Fibroblast of skin of left biceps (primary cell): ENCODE measurements at regions not wholly inside any gene's neighbourhood (a gene's known extent, or its start where the extent isn't known, plus 50 kb on each side); places are given as distances from the start of the nearest gene placed in this dataset.

Experiments used
- DNase-seq, 2 experiments: peaks; one replicate each; pipeline ENCODE4 v3.0.0-alpha.2; 2013; ENCODE audit warnings: low read depth in 2 of 2

- no peak for DNase-seq
These were observed 141.6 kb downstream of the KCNJ12 start for GRCh38 chr17:21517538-21518293.

- DNase-seq, result no peak
These were observed 146.7 kb downstream of the KCNJ12 start for GRCh38 chr17:21522755-21523336.

- DNase-seq, result no peak
These were observed 147.5 kb downstream of the KCNJ12 start for GRCh38 chr17:21523497-21524210.

DNA sequence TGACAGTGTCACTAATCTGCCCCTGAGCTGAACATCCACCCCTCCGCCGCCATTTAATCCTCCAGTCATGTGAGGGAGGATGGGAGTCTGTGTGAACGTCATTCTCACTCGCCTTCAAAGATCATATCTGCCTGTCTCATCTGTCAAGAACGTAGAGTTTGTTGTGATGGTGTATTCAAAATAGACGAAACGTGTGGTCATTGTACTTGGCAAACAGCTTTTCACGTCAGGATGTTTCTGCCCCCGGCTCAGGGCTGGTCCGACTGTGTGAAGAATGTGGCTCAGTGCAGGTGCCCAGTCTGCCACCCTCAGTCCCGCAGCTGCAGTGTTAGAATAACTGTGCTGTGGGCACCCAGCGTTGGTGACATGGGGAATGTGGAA, 148.0 kb downstream of the KCNJ12 start:
- DNase-seq, result no peak

DNA sequence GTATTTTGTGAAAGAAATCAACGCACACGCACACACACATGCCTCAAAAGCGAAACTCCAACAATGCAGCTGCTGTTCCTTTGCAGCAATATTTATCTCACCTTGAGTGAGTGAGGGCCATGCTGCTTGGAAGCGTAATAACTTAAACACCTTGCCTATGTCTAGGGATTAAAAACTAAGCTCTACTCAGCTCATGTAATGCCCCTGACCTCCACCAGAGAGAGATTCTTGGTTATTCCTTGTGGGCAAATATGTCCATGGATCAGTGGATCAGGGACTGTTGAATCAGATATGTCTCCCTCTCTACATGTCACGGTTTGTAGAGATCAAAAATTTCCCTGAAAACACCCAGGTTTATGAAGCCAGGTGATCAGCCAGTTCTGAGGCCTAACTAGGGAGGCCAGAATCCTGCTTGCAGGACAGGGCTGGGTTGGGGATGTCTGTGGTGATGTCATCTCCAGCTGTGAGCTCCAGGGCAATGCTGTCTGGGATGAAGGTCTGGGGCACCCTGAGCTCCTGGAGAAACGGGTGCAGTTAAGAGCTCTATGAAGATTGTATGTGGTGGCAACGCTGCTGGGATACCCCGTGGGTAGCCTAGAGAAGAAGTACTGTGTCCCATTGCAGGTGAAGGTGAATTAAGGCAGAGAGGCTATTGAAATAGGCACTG, 149.4 kb downstream of the KCNJ12 start:
- no peak for DNase-seq

DNA sequence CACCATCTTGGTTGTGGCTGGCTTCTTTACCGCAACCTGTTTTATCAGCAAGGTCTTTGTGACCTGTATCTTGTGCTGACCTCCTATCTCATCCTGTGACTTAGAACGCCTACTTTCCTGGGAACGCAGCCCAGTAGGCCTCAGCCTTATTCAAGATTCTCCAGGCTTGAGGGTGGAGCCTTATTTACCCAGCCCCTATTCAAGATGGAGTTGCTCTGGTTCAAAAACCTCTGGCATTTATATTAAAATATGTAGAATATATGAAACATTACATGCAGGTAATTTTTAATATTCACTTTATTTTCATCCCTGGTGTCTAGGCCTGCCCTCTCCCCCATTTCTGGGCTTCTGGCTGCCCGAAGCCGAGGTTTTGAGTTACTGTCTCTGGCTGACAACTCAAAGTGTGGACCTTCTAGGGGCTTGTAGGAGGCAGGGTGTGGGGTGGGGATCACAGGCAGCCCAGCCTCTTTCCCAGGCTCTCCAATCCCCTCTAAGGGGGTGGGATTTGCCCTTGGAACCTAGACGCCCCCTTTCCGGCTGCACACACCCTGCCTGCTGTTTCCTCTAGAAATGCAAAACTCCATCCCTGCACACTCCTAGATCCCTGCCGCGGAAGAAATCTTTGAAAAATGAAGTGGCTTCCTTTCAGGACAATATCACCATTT, 152.0 kb downstream of the KCNJ12 start:
- no peak for DNase-seq

- DNase-seq, result no peak
These were observed 154.2 kb downstream of the KCNJ12 start for GRCh38 chr17:21530311-21530710.

DNA sequence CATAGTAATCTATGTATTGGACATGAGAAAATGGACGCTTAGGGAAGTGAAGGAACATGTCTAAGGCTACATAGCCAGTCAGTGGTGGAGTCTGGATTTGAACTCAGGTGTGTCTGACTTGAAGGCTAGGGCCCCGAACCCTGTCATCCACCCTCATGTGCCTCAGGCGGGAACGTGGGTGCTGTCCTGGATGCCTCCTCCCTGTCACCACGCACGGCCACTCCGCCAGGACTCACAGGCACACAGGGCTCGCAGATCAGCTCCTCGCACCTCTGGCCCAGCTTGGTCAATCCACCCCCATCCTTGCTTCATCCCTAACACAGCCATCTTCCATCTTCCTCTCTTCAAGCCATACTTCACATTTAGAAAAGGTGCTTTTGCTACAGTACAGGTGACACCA, 154.7 kb downstream of the KCNJ12 start:
- DNase-seq, result no peak

GRCh38 chr17:21532763-21533385, 156.7 kb downstream of the KCNJ12 start:
- DNase-seq, result no peak

DNA sequence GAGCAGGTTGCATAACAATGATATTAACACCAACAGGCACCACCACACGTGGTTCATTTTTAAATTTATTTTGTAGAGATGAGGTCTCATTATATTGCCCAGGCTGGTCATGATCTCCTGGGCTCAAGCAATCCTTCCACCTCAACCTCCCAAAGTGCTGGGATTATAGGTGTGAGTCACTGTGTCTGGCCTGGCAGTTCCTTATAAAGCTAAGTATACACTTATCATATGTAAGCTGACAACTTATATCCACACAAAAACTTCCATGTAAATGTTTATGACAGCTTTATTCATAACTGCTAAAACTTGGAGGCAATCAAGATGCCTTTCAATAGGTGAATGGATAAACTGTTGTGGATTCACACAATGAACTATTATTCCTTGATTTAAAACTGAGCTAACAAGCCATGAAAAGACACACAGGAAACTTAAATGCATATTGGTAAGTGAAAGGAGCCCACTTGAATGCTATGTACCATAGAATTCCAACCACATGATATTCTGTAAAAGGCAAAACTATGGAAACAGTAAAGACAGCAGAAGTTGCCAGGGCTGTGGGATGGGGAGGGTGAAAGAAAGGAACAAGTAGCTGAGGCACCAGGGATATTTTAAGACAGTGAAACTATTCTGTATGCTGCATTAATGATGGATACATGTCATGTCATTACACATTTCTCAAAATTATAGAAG, 156.5 kb upstream of the KCNJ18 start:
- DNase-seq, result no peak

- DNase-seq, result no peak
These were observed 155.0 kb upstream of the KCNJ18 start for GRCh38 chr17:21537302-21537701.

GRCh38 chr17:21538615-21539014, 153.7 kb upstream of the KCNJ18 start:
- no peak for DNase-seq

DNA sequence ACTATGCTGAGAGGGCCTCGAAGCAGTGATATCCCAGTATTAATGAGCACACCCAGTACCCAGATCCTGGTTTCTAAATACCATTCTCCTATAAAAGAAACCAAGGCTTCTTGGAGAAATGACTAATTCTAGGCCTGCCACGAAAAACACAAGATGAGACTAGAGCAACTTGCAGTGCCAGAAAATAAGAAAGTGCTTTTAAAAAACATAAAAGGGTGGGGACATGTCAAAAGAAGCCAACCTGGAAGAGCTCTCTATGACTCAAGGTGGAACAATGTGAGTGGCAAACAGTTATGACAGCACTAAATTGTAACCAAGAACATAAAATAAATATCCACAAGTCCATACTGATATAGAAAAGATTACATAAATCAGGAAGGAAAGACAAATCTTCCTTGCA, 153.2 kb upstream of the KCNJ18 start:
- DNase-seq, result no peak

DNA sequence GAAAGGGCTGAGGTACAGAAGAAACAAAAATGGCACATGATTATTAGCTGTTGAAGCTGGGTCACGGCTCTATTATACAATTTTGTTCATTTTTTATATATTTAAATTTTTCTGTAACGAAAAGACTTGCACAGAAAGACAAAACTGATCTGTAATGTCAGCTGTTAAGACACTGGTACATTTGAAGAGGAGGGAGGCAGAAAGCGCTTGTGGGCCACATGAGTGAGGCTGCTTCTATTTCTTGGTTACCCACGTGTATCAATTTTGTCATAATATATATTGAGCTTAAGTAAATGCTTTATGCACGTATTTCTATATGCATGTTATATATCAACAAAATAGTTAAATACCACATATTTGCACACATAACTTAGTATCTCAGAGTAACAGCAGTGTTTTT, 151.8 kb upstream of the KCNJ18 start:
- DNase-seq, result no peak

DNA sequence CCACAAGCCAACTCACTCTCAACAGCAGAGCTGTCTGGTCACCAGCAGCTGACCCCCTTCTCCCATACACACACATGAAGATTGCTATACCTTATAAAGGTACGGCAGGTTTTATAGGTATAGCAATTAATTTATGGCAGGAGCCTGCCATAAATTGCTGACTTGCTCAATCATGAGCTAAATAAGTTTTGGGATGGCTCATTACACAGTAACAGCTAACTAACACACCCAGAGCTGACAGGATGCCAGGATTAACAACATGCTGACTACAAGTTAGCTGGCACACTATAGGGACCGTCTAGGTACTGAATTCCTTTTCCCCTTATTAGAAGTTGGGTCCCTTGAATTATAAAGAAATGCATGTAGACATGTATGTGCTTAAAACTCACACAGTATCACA, 150.3 kb upstream of the KCNJ18 start:
- DNase-seq, result no peak

- no peak for DNase-seq
These were observed 149.3 kb upstream of the KCNJ18 start for GRCh38 chr17:21542991-21543390.

DNA sequence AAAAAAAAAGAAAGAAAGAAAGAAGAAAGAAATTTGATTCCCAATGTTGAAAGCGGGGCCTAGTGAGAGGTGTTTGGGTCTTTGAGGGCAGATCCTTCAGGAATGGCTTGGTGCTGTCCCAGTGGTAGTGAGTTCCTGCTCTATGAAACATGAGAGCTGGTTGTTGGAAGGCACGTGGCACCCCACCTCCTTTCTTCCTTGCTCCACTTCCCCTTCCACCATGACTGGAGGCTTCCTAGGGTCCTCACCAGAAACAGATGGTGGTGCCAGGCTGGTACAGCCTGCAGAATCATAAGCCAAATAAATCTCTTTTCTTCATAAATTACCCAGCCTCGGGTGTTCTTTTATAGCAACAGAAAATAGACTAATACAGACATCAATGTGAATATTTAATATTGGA, 147.3 kb upstream of the KCNJ18 start:
- DNase-seq, result no peak

GRCh38 chr17:21548236-21548635, 144.1 kb upstream of the KCNJ18 start:
- no peak for DNase-seq

DNA sequence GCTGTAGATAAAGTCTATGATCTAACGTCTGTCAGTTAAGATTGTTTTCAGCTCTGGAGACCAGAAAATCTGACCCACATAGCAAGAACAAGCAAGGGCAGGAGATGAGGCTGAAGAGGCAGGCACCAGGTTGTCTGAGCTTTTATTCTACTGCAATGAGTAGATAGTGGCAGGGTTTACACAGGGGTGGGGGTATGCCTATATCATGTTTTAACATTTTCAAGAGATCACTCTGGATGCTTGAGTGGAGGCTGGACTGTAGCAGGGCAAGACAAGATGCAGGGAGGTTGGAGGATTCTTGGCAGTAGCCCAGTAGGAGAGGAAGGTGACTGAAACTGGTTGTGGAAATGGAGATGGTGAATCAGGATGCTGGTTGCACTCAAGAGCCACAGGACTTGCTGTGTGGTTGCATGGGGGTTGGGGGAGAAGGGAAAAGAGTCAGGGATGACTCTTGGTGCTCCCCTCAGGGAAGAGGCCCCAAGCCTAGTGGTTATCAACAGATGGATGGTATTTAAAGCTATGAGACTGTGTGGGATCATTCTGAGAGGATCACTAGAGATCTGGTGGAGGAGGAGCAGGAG, 143.1 kb upstream of the KCNJ18 start:
- peak; percentile 35 to 42 for DNase-seq

GRCh38 chr17:21550031-21550430, 142.3 kb upstream of the KCNJ18 start:
- peak; percentile 50 to 54 for DNase-seq
